Lung (tissue), 11 donors: ENCODE measurements at regions not wholly inside any gene's neighbourhood (a gene's known extent, or its start where the extent isn't known, plus 50 kb on each side); places are given as distances from the start of the nearest gene placed in this dataset.

ENCODE experiments used
- ATAC-seq: fragments of 200-7000 bp; cut with Tn5 transposase; one replicate; pipeline ENCODE4 v1.9.1; 2020; ENCODE audit warnings: moderate number of reproducible peaks; ENCODE audit not compliant: insufficient read depth, low FRiP score
- DNase-seq, 3 donors: peaks; one replicate each; pipeline ENCODE4 v3.0.0-alpha.2; 2013 to 2017
- H3K27ac ChIP-seq, 2 donors: one replicate each; pipeline ENCODE4 v1.5.1; 2013; ENCODE audit warnings: mild to moderate bottlenecking in 2 of 2, moderate library complexity in 2 of 2, control low read depth in 1 of 2, inconsistent platforms in 1 of 2, low read depth in 1 of 2, low read length in 1 of 2
- H3K27me3 ChIP-seq, 3 donors: one replicate each; pipeline ENCODE4 v1.5.1; 2013; ENCODE audit warnings: low read length in 2 of 3; ENCODE audit not compliant: control insufficient read depth in 3 of 3, insufficient read depth in 3 of 3
- H3K36me3 ChIP-seq, 4 donors: one replicate each; pipeline ENCODE4 v1.5.1; 2013; ENCODE audit warnings: low read length in 4 of 4, mild to moderate bottlenecking in 1 of 4, moderate library complexity in 1 of 4; ENCODE audit not compliant: control insufficient read depth in 4 of 4, insufficient read depth in 4 of 4
- H3K4me1 ChIP-seq, 5 donors: one replicate each; pipeline ENCODE4 v1.5.1; 2013; ENCODE audit warnings: low read length in 5 of 5, mild to moderate bottlenecking in 2 of 5, moderate library complexity in 1 of 5; ENCODE audit not compliant: control insufficient read depth in 5 of 5, insufficient read depth in 5 of 5
- H3K4me3 ChIP-seq: one replicate; pipeline ENCODE4 v1.5.1; 2013; ENCODE audit warnings: mild to moderate bottlenecking, control low read depth, moderate library complexity
- H3K9ac ChIP-seq, 2 donors: one replicate each; pipeline ENCODE4 v1.5.1; 2013; ENCODE audit warnings: low read length in 2 of 2, control low read depth in 1 of 2; ENCODE audit not compliant: insufficient read depth in 1 of 2
- H3K9me3 ChIP-seq, 4 donors: one replicate each; pipeline ENCODE4 v1.5.1; 2013; ENCODE audit warnings: low read length in 3 of 4, mild to moderate bottlenecking in 1 of 4, moderate library complexity in 1 of 4; ENCODE audit not compliant: control insufficient read depth in 4 of 4, insufficient read depth in 3 of 4
- CTCF ChIP-seq: IDR thresholded peaks from 2 replicates; pipeline ENCODE4 v1.5.1; 2012; ENCODE audit warnings: mild to moderate bottlenecking; ENCODE audit errors: control extremely low read depth, extremely low read depth
- WGBS, 2 donors: extraction: QIAGEN DNeasy Blood & Tissue Kit; methylation state at CpG; one replicate each; pipeline ENCODE4 v1.1.7; 2013; 5-methylcytosine and 5-hydroxymethylcytosine counted together
- donor health status: control.
- donor health status: control.
- donor health status: Bipolar disorder and iron deficiency.
- donor health status: healthy.
- donor health status: DM: yes; HTN: yes; CAD: no.

GRCh38 chr12:19739195-19739776 is 300.0 kb downstream of the AEBP2 start:
- peak; percentile 46 for TF ChIP-seq CTCF
- Histone ChIP-seq H3K27me3 (no peaks in the 10 kb centered on the region), H3K9ac (no peak overlapping the region), H3K36me3 (no peaks in the 10 kb centered on the region), H3K27ac (no peak overlapping the region), H3K4me1 (peaks cover 0 to 7% (median 4%) of the 10 kb centered on the region in 5 donors), H3K4me3 (no peak overlapping the region), H3K9me3 (peaks cover 0 to 2% (median 0%) of the 10 kb centered on the region in 4 donors)
- 61 to 73% methylated on average over 3 of the region's 3 CpGs for WGBS, 2 donors
- ATAC-seq (no peak), DNase-seq (peak in 2 of 3 donors; percentile 87 to 90)

GRCh38 chr12:19740472-19741131 is 301.3 kb downstream of the AEBP2 start:
- H3K4me1 ChIP-seq: peaks cover 0 to 16% (median 4%) of the 10 kb centered on the region in 5 donors
- 51 to 59% methylated on average over 7 of the region's 7 CpGs for WGBS, 2 donors
- H3K4me3 ChIP-seq: no peak overlapping the region
- H3K27ac ChIP-seq: no peak overlapping the region
- H3K36me3 ChIP-seq: no peaks in the 10 kb centered on the region
- H3K9ac ChIP-seq: no peak overlapping the region
- H3K27me3 ChIP-seq: no peaks in the 10 kb centered on the region
- no peak for TF ChIP-seq CTCF
- no peaks in the 10 kb centered on the region for H3K9me3 ChIP-seq
- no peak for ATAC-seq
- peak in 2 of 3 donors; percentile 60 to 66 for DNase-seq

- Histone ChIP-seq H3K9ac (no peak overlapping the region), H3K27me3 (no peaks in the 10 kb centered on the region), H3K9me3 (no peaks in the 10 kb centered on the region), H3K4me1 (peaks cover 0 to 16% (median 8%) of the 10 kb centered on the region in 5 donors), H3K27ac (peak overlapping the region in 1 of 2 donors; percentile 10), H3K4me3 (no peak overlapping the region), H3K36me3 (no peaks in the 10 kb centered on the region)
- 51 to 62% methylated on average over 3 of the region's 3 CpGs for WGBS, 2 donors
- DNase-seq (peak in 1 of 3 donors; percentile 22), ATAC-seq (no peak)
- no peak for TF ChIP-seq CTCF
Observed at GRCh38 chr12:19741132-19741489, 301.8 kb downstream of the AEBP2 start.
